ENCODE measurements at regions not wholly inside any gene's neighbourhood (a gene's known extent, or its start where the extent isn't known, plus 50 kb on each side); places are given as distances from the start of the nearest gene placed in this dataset.

DNA sequence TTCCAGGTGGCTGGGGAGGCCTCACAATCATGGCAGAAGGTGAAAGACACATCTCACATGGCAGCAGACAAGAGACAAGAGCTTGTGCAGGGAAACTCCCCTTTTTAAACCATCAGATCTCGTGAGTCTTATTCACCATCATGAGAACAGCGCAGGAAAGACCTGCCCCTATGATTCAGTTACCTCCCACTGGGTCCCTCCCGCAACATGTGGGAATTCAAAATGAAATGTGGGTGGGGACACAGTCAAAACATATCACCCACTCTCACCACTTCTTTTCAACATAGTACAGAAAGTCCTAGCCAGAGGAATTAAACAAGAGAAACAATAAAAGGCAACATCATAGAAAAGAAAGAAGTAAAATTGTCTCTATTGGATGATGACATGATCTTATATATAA lies 223.4 kb upstream of the SLC24A2 start:
- TF ChIP-seq, protein P1, sequence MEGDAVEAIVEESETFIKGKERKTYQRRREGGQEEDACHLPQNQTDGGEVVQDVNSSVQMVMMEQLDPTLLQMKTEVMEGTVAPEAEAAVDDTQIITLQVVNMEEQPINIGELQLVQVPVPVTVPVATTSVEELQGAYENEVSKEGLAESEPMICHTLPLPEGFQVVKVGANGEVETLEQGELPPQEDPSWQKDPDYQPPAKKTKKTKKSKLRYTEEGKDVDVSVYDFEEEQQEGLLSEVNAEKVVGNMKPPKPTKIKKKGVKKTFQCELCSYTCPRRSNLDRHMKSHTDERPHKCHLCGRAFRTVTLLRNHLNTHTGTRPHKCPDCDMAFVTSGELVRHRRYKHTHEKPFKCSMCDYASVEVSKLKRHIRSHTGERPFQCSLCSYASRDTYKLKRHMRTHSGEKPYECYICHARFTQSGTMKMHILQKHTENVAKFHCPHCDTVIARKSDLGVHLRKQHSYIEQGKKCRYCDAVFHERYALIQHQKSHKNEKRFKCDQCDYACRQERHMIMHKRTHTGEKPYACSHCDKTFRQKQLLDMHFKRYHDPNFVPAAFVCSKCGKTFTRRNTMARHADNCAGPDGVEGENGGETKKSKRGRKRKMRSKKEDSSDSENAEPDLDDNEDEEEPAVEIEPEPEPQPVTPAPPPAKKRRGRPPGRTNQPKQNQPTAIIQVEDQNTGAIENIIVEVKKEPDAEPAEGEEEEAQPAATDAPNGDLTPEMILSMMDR (IDR thresholded peaks at IDR 0.05 in 2 of 3, conservative IDR thresholded peaks at IDR 0.05 in 1 of 3; ENCODE audit: insufficient read depth in 2 of 3, low read depth in 1 of 3, low read length in 3 of 3), result no peak
- TF ChIP-seq RBBP5 (IDR thresholded peaks at IDR 0.05; ENCODE audit: borderline replicate concordance, insufficient read depth, low read length, poor library complexity, severe bottlenecking) (no peak), HDAC6 (IDR thresholded peaks at IDR 0.05; ENCODE audit: low read depth, low read length) (no peak), NFYB (IDR thresholded peaks at IDR 0.05; ENCODE audit: extremely low read depth, insufficient read length) (no peak), GABPA (tag; conservative IDR thresholded peaks at IDR 0.05; ENCODE audit: low read depth) (no peak), ZNF408 (CRISPR knock-in tag; IDR thresholded peaks at IDR 0.05; ENCODE audit: low read depth) (no peak), EZH2 (IDR thresholded peaks at IDR 0.05; ENCODE audit: borderline replicate concordance, low read depth, low read length) (no peak), YY1 (IDR thresholded peaks at IDR 0.05; ENCODE audit: borderline replicate concordance in 1 of 3, control insufficient read depth in 1 of 3, extremely low read depth in 1 of 3, insufficient read depth in 3 of 3, insufficient read length in 1 of 3, insufficient replicate concordance in 2 of 3, low read depth in 1 of 3, low read length in 2 of 3) (no peak), ZNF76 (CRISPR knock-in tag; IDR thresholded peaks at IDR 0.05; ENCODE audit: borderline replicate concordance) (no peak), FIP1L1 (IDR thresholded peaks at IDR 0.05; ENCODE audit: low read depth, low read length, poor library complexity, severe bottlenecking) (no peak), TEAD2 (tag; IDR thresholded peaks at IDR 0.05) (no peak), EP300 (IDR thresholded peaks at IDR 0.05; ENCODE audit: low read length) (no peak), POLR2AphosphoS2 (IDR thresholded peaks at IDR 0.05; ENCODE audit: low read length) (no peak)
